Cardiac fibroblast (primary cell): ENCODE measurements at regions not wholly inside any gene's neighbourhood (a gene's known extent, or its start where the extent isn't known, plus 50 kb on each side); places are given as distances from the start of the nearest gene placed in this dataset.
A peak's percentile ranks its signal among the peaks of the same experiment; 100 is the strongest.

ENCODE experiments used
- DNase-seq, 2 donors: peaks; one replicate each; pipeline versions ENCODE4 v3.0.0 to v3.0.0-alpha.2; 2010; ENCODE audit warnings: low read depth in 2 of 2
- H3K4me3 ChIP-seq, 2 donors: replicated peaks in 1 of 2; 1 replicate in 1 of 2; 2 replicates in 1 of 2; pipeline ENCODE4 v1.5.1; 2011; ENCODE audit warnings: low read depth in 2 of 2, low read length in 2 of 2, mild to moderate bottlenecking in 2 of 2, moderate library complexity in 1 of 2
- CTCF ChIP-seq: IDR thresholded peaks from one replicate; pipeline ENCODE4 v1.5.1; 2011; ENCODE audit warnings: low read depth, mild to moderate bottlenecking, low read length, inconsistent platforms

GRCh38 chr3:170644711-170645110, 58.8 kb upstream of the SLC7A14 start:
- DNase-seq: no peak
- no peak for TF ChIP-seq CTCF
- H3K4me3 ChIP-seq: no peak overlapping the region

- DNase-seq: no peak
- TF ChIP-seq CTCF: no peak
These were observed 58.0 kb upstream of the SLC7A14 start for GRCh38 chr3:170643831-170644230.

GRCh38 chr3:170642882-170643601, 57.2 kb upstream of the SLC7A14 start:
- no peak for DNase-seq
- TF ChIP-seq CTCF: no peak
- H3K4me3 ChIP-seq: no peak overlapping the region

More at GRCh38 chr3:170643831-170644230, 58.0 kb upstream of the SLC7A14 start:
- H3K4me3 ChIP-seq: no peak overlapping the region

GRCh38 chr3:170641510-170642236, 55.8 kb upstream of the SLC7A14 start:
- DNase-seq: peak in 1 of 2 donors; percentile 6
- TF ChIP-seq CTCF: no peak
- H3K4me3 ChIP-seq: no peak overlapping the region

- DNase-seq: no peak
- TF ChIP-seq CTCF: no peak
- no peak overlapping the region for H3K4me3 ChIP-seq
These were observed 54.9 kb upstream of the SLC7A14 start for GRCh38 chr3:170640737-170641171.

GRCh38 chr3:170638988-170639387, 53.1 kb upstream of the SLC7A14 start:
- no peak overlapping the region for H3K4me3 ChIP-seq
- no peak for TF ChIP-seq CTCF
- DNase-seq: no peak
